Right lobe of liver (tissue), 6 donors: ENCODE measurements at regions not wholly inside any gene's neighbourhood (a gene's known extent, or its start where the extent isn't known, plus 50 kb on each side); places are given as distances from the start of the nearest gene placed in this dataset.
"Not testable (repeated sequence)": the region's sequence is repeated elsewhere in the genome, so short reads cannot be mapped to it uniquely, and the experiment has no call there.

Experiments used
- ATAC-seq, 4 donors: fragments of 200-7000 bp; cut with Tn5 transposase; one replicate each; pipeline ENCODE4 v1.9.1; 2020; ENCODE audit warnings: mild to moderate bottlenecking in 4 of 4, moderate library complexity in 4 of 4
- DNase-seq, 3 donors: peaks; one replicate each; pipeline ENCODE4 v3.0.0-alpha.2; 2020
- H3K27ac ChIP-seq, 3 donors: fragments of 200-600 bp; one replicate each; pipeline ENCODE4 v1.8.0; 2022
- H3K27me3 ChIP-seq, 2 donors: fragments of 200-600 bp; one replicate each; pipeline ENCODE4 v1.8.0; 2022
- H3K36me3 ChIP-seq, 4 donors: fragments of 200-600 bp; sonication (generic) in 1 of 4; one replicate each; pipeline versions ENCODE4 v1.5.1 to v1.8.0; 2017 to 2022; ENCODE audit warnings: control low read depth in 1 of 4
- H3K4me1 ChIP-seq, 4 donors: fragments of 200-600 bp; sonication (generic) in 1 of 4; one replicate each; pipeline versions ENCODE4 v1.5.1 to v1.8.0; 2017 to 2022; ENCODE audit warnings: control low read depth in 1 of 4
- H3K4me3 ChIP-seq, 3 donors: fragments of 200-600 bp; one replicate each; pipeline ENCODE4 v1.8.0; 2022
- H3K9me3 ChIP-seq, 4 donors: fragments of 200-600 bp; sonication (generic) in 1 of 4; one replicate each; pipeline versions ENCODE4 v1.5.1 to v1.8.0; 2017 to 2022; ENCODE audit warnings: control low read depth in 1 of 4
- POLR2A ChIP-seq: fragments of 450-650 bp; IDR thresholded peaks from one replicate; pipeline ENCODE4 v1.6.1; 2017; ENCODE audit warnings: antibody characterized with exemption, mild to moderate bottlenecking
- WGBS: methylation state at CpG from one replicate; pipeline ENCODE4 v1.1.6; 2018; ENCODE audit warnings: low coverage, low lambda C conversion rate; ENCODE audit not compliant: insufficient coverage; ENCODE audit errors: missing lambda C conversion rate; 5-methylcytosine and 5-hydroxymethylcytosine counted together
- intact Hi-C, 2 donors: fragments of 100-400 bp; cut with DNase I; formaldehyde crosslinking; loops; one replicate each; pipeline versions ENCODE4 v1.11.2 to v1.14.1; 2022
- TF ChIP-seq, protein P1 (sequence below), 4 donors: fragments of 200-600 bp in 3 of 4; fragments of 450-650 bp in 1 of 4; IDR thresholded peaks; one replicate each; pipeline versions ENCODE4 v1.5.1 to v1.8.0; 2016 to 2022; ENCODE audit warnings: antibody characterized with exemption in 4 of 4, mild to moderate bottlenecking in 2 of 4
- donor health status: DM: no; HTN: yes; CAD: no.
- donor health status: DM: no; HTN: no; CAD: no.
- donor health status: DM: no; HTN: no; CAD: no.
- donor health status: DM: no; HTN: yes; CAD: no.
- donor health status: DM: no; HTN: yes; CAD: no.

DNA sequence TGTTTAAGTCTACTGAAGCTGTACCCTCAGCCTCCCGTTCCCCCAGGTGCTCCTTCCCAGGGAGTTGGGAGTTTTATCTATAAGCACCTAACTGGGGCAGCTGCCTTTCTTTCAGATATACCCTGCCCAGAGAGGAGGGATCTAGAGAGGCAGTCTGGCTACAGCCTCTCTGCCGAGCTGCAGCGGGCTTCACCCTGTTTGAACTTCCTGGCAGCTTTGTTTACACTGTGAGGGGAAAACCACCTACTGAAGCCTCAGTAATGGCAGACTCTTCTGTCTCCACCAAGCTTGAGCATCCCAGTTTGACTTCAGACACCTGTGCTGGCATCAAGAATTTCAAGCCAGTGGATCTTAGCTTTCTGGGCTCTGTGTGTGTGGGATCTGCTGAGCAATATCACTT is 122.5 kb downstream of the MAGEE1 start:
- no peak overlapping the region for H3K4me3 ChIP-seq

DNA sequence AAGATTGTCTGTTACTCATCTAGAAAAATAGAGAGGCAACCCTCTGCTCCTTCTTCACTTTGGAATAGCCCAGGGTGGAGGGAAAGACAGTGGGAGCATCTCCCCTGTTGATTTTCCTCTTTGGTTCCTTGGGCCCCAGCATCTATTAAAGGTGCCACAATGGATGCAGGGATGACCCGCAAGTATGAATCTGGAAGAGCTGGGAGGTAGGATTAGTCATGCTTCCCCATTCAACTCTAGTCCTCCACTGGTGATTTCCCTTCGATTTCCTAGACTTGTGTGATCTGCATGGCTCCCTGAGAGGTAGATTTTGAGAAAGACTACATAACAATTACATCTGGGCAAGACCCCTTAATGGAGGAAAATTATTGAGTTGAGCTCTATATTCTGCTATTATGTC is 127.8 kb downstream of the MAGEE1 start:
- H3K4me3 ChIP-seq, result no peak overlapping the region
- TF ChIP-seq, protein P1, sequence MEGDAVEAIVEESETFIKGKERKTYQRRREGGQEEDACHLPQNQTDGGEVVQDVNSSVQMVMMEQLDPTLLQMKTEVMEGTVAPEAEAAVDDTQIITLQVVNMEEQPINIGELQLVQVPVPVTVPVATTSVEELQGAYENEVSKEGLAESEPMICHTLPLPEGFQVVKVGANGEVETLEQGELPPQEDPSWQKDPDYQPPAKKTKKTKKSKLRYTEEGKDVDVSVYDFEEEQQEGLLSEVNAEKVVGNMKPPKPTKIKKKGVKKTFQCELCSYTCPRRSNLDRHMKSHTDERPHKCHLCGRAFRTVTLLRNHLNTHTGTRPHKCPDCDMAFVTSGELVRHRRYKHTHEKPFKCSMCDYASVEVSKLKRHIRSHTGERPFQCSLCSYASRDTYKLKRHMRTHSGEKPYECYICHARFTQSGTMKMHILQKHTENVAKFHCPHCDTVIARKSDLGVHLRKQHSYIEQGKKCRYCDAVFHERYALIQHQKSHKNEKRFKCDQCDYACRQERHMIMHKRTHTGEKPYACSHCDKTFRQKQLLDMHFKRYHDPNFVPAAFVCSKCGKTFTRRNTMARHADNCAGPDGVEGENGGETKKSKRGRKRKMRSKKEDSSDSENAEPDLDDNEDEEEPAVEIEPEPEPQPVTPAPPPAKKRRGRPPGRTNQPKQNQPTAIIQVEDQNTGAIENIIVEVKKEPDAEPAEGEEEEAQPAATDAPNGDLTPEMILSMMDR (IDR thresholded peaks at IDR 0.05), result no peak
- TF ChIP-seq POLR2A, result no peak
- 28% methylated on average over 2 of the region's 2 CpGs for WGBS
- no peak for DNase-seq
- H3K27ac ChIP-seq, result no peak overlapping the region
- intact Hi-C loops, result no loop called here
- no peaks in the 10 kb centered on the region for H3K36me3 ChIP-seq
- H3K4me1 ChIP-seq, result no peaks in the 10 kb centered on the region
- H3K27me3 ChIP-seq, result no peaks in the 10 kb centered on the region
- no peaks in the 10 kb centered on the region for H3K9me3 ChIP-seq
- ATAC-seq, result no peak

More for the DNA sequence above, 122.5 kb downstream of the MAGEE1 start:
- no peak overlapping the region for H3K27ac ChIP-seq
- no peak for ATAC-seq
- H3K27me3 ChIP-seq, result no peaks in the 10 kb centered on the region
- intact Hi-C loops, result no loop called here
- no peak for DNase-seq
- H3K9me3 ChIP-seq, result no peaks in the 10 kb centered on the region
- H3K36me3 ChIP-seq, result no peaks in the 10 kb centered on the region
- 37% methylated on average over 2 of the region's 3 CpGs for WGBS
- no peaks in the 10 kb centered on the region for H3K4me1 ChIP-seq
- TF ChIP-seq POLR2A, result no peak
- TF ChIP-seq, protein P1 (IDR thresholded peaks at IDR 0.05), result no peak

DNA sequence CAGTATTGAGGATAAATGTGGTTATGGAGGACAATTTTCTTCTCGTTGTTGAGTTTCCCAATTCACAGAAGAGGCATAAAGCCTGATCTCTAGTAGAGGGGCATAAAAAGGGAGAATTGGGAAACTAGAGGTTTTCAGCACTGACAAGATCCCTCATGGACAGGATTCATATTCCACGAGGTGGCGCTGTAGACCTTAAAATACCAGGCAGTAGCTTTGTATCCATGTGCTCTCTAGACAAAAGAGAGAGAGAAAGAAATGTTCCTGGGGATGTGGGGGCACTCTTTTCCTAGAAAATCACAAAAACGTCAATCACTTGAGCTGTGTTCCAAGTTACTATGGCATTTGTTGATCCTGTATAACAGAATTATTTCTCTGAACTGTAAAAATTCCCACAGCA is 128.3 kb downstream of the MAGEE1 start:
- intact Hi-C loops, result no loop called here
- no peaks in the 10 kb centered on the region for H3K9me3 ChIP-seq
- DNase-seq (no peak), ATAC-seq (no peak)
- H3K4me3 ChIP-seq, result no peak overlapping the region
- no peak overlapping the region for H3K27ac ChIP-seq
- no peaks in the 10 kb centered on the region for H3K4me1 ChIP-seq
- no peaks in the 10 kb centered on the region for H3K36me3 ChIP-seq
- no peak for TF ChIP-seq POLR2A
- TF ChIP-seq, protein P1 (IDR thresholded peaks at IDR 0.05), result peak in 2 of 4 donors; percentile 9 to 13
- no peaks in the 10 kb centered on the region for H3K27me3 ChIP-seq
- WGBS, result 4% methylated on average over 4 of the region's 4 CpGs

DNA sequence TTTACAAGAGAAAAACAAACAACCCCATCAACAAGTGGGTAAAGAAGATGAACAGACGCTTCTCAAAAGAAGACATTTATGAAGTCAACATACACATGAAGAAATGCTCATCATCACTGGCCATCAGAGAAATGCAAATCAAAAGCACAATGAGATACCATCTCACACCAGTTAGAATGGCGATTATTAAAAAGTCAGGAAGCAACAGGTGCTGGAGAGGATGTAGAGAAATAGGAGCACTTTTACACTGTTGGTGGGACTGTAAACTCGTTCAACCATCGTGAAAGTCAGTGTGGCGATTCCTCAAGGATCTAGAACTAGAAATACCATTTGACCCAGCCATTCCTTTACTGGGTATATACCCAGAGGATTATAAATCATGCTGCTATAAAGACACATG is 137.3 kb downstream of the MAGEE1 start:
- ATAC-seq, H3K27ac ChIP-seq, intact Hi-C loops, H3K36me3 ChIP-seq, H3K27me3 ChIP-seq, H3K4me1 ChIP-seq, H3K4me3 ChIP-seq, DNase-seq, H3K9me3 ChIP-seq: not testable (repeated sequence)
- WGBS, result 57% methylated on average over 5 of the region's 5 CpGs

DNA sequence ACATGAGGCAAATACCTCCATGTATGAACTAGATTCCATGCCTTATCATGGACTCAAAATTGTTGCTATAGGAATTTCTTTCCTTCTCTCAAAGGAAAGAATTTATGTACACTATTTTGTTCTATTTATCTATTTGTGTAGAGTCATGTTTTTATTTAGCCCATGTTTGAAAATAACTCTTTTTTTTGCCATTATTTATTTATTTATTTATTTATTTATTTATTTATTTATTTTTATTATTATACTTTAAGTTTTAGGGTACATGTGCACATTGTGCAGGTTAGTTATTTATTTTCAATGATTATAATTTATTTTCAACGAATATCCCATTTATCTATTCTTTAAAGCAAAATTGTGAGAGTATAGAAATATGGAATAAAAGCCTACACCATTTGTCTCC is 177.9 kb downstream of the MAGEE1 start:
- no peak overlapping the region for H3K27ac ChIP-seq
- no peak for DNase-seq
- ATAC-seq, result no peak
- no peaks in the 10 kb centered on the region for H3K4me1 ChIP-seq
- TF ChIP-seq, protein P1 (IDR thresholded peaks at IDR 0.05), result no peak
- no peak for TF ChIP-seq POLR2A
- no peaks in the 10 kb centered on the region for H3K27me3 ChIP-seq
- 32% methylated on average over 1 of the region's 1 CpG for WGBS
- no peak overlapping the region for H3K4me3 ChIP-seq
- H3K9me3 ChIP-seq, result no peaks in the 10 kb centered on the region
- no peaks in the 10 kb centered on the region for H3K36me3 ChIP-seq
- intact Hi-C loops, result no loop called here
